Activated CD8-positive, alpha-beta T cell treated with anti-CD3 and anti-CD28 coated beads, Interleukin-2, amount 10 ng/mL, durations not matched to agents 7 days and 5 days (primary cell): ENCODE measurements at regions not wholly inside any gene's neighbourhood (a gene's known extent, or its start where the extent isn't known, plus 50 kb on each side); places are given as distances from the start of the nearest gene placed in this dataset.

Source experiments
- ATAC-seq: fragments of 150-1000 bp; cut with Tn5 transposase; one replicate; pipeline ENCODE4 v1.10.0; 2021; ENCODE audit warnings: moderate library complexity
- CTCF ChIA-PET: fragments of 350-600 bp; sonication (Branson Sonifier 250); formaldehyde crosslinking; loops from one replicate; lab custom pipeline; 2021; ENCODE audit warnings: antibody characterized with exemption; lab: Charles Lee
- POLR2A ChIA-PET: fragments of 350-600 bp; sonication (Branson Sonifier 250); formaldehyde crosslinking; loops from one replicate; lab custom pipeline; 2021; ENCODE audit warnings: antibody characterized with exemption; lab: Charles Lee
- DNase-seq: peaks from one replicate; pipeline ENCODE4 v3.0.0-alpha.2; 2020
- H3K27ac Mint-ChIP-seq: one replicate; pipeline ENCODE4 v1.8.0; 2021; ENCODE audit warnings: mild to moderate bottlenecking, mixed read lengths
- H3K27me3 Mint-ChIP-seq: one replicate; pipeline ENCODE4 v1.8.0; 2021; ENCODE audit warnings: low read depth, mixed read lengths
- H3K36me3 Mint-ChIP-seq: one replicate; pipeline ENCODE4 v1.8.0; 2021; ENCODE audit warnings: low read depth, mixed read lengths
- H3K4me1 Mint-ChIP-seq: one replicate; pipeline ENCODE4 v1.8.0; 2021; ENCODE audit warnings: low read depth, mixed read lengths
- H3K4me3 Mint-ChIP-seq: one replicate; pipeline ENCODE4 v1.8.0; 2021; ENCODE audit warnings: mild to moderate bottlenecking, mixed read lengths
- H3K9me3 Mint-ChIP-seq: one replicate; pipeline ENCODE4 v1.8.0; 2022; ENCODE audit warnings: mixed read lengths; ENCODE audit not compliant: insufficient read depth

GRCh38 chr1:17909634-17910033, 154.5 kb downstream of the ACTL8 start:
- Mint-ChIP-seq H3K27ac (no peak overlapping the region), H3K27me3 (peaks cover 8% of the 10 kb centered on the region), H3K36me3 (no peaks in the 10 kb centered on the region), H3K4me1 (no peaks in the 10 kb centered on the region), H3K9me3 (no peaks in the 10 kb centered on the region), H3K4me3 (no peak overlapping the region)
- CTCF ChIA-PET: no interaction called here
- POLR2A ChIA-PET: no interaction called here
- DNase-seq (no peak), ATAC-seq (no peak)

- POLR2A ChIA-PET: no interaction called here
- no peak overlapping the region for H3K27ac Mint-ChIP-seq
Measured at GRCh38 chr1:17911791-17912190, 156.7 kb downstream of the ACTL8 start.

GRCh38 chr1:17912491-17912890, 157.4 kb downstream of the ACTL8 start:
- H3K27me3 Mint-ChIP-seq: peaks cover 15% of the 10 kb centered on the region
- ChIA-PET POLR2A (no interaction called here), CTCF (no interaction called here)

More at GRCh38 chr1:17911791-17912190, 156.7 kb downstream of the ACTL8 start:
- Mint-ChIP-seq H3K4me3 (no peak overlapping the region), H3K27me3 (peaks cover 15% of the 10 kb centered on the region), H3K4me1 (no peaks in the 10 kb centered on the region), H3K36me3 (no peaks in the 10 kb centered on the region), H3K9me3 (no peaks in the 10 kb centered on the region)
- CTCF ChIA-PET: no interaction called here
- DNase-seq: no peak
- ATAC-seq: no peak

GRCh38 chr1:17913326-17914115, 158.4 kb downstream of the ACTL8 start:
- Mint-ChIP-seq H3K4me3 (no peak overlapping the region), H3K4me1 (no peaks in the 10 kb centered on the region), H3K36me3 (no peaks in the 10 kb centered on the region), H3K9me3 (no peaks in the 10 kb centered on the region), H3K27ac (no peak overlapping the region), H3K27me3 (peaks cover 15% of the 10 kb centered on the region)
- DNase-seq (no peak), ATAC-seq (no peak)
- CTCF ChIA-PET: no interaction called here
- POLR2A ChIA-PET: no interaction called here

More at GRCh38 chr1:17912491-17912890, 157.4 kb downstream of the ACTL8 start:
- H3K4me1 Mint-ChIP-seq: no peaks in the 10 kb centered on the region
- no peak overlapping the region for H3K27ac Mint-ChIP-seq
- H3K36me3 Mint-ChIP-seq: no peaks in the 10 kb centered on the region
- H3K4me3 Mint-ChIP-seq: no peak overlapping the region
- ATAC-seq (no peak), DNase-seq (no peak)
- no peaks in the 10 kb centered on the region for H3K9me3 Mint-ChIP-seq

GRCh38 chr1:17914131-17914530, 159.0 kb downstream of the ACTL8 start:
- no peak overlapping the region for H3K4me3 Mint-ChIP-seq
- H3K4me1 Mint-ChIP-seq: no peaks in the 10 kb centered on the region
- no peaks in the 10 kb centered on the region for H3K36me3 Mint-ChIP-seq
- no peak for DNase-seq
- CTCF ChIA-PET: no interaction called here
- H3K9me3 Mint-ChIP-seq: no peaks in the 10 kb centered on the region
- POLR2A ChIA-PET: no interaction called here
- no peak for ATAC-seq
- peaks cover 15% of the 10 kb centered on the region for H3K27me3 Mint-ChIP-seq
- H3K27ac Mint-ChIP-seq: no peak overlapping the region

GRCh38 chr1:17914987-17915386, 159.9 kb downstream of the ACTL8 start:
- ChIA-PET POLR2A (no interaction called here), CTCF (no interaction called here)
- Mint-ChIP-seq H3K27me3 (peaks cover 11% of the 10 kb centered on the region), H3K4me1 (no peaks in the 10 kb centered on the region), H3K4me3 (no peak overlapping the region), H3K36me3 (no peaks in the 10 kb centered on the region), H3K27ac (no peak overlapping the region), H3K9me3 (no peaks in the 10 kb centered on the region)
- DNase-seq (no peak), ATAC-seq (no peak)

GRCh38 chr1:17915511-17916197, 160.5 kb downstream of the ACTL8 start:
- POLR2A ChIA-PET: no interaction called here
- Mint-ChIP-seq H3K4me3 (no peak overlapping the region), H3K9me3 (no peaks in the 10 kb centered on the region), H3K36me3 (no peaks in the 10 kb centered on the region), H3K27me3 (peaks cover 9% of the 10 kb centered on the region), H3K27ac (no peak overlapping the region), H3K4me1 (no peaks in the 10 kb centered on the region)
- ATAC-seq: no peak
- CTCF ChIA-PET: no interaction called here
- no peak for DNase-seq

GRCh38 chr1:17916702-17917101, 161.6 kb downstream of the ACTL8 start:
- DNase-seq (no peak), ATAC-seq (no peak)
- CTCF ChIA-PET: no interaction called here
- Mint-ChIP-seq H3K9me3 (no peaks in the 10 kb centered on the region), H3K4me3 (no peak overlapping the region), H3K27me3 (peaks cover 7% of the 10 kb centered on the region), H3K27ac (no peak overlapping the region), H3K4me1 (no peaks in the 10 kb centered on the region), H3K36me3 (no peaks in the 10 kb centered on the region)
- POLR2A ChIA-PET: no interaction called here

GRCh38 chr1:17919525-17920439, 164.6 kb downstream of the ACTL8 start:
- H3K4me3 Mint-ChIP-seq: no peak overlapping the region
- no peak for ATAC-seq
- H3K4me1 Mint-ChIP-seq: no peaks in the 10 kb centered on the region
- no peaks in the 10 kb centered on the region for H3K36me3 Mint-ChIP-seq
- H3K27me3 Mint-ChIP-seq: peaks cover 7% of the 10 kb centered on the region
- POLR2A ChIA-PET: no interaction called here
- DNase-seq: peak; percentile 27
- CTCF ChIA-PET: no interaction called here
- no peaks in the 10 kb centered on the region for H3K9me3 Mint-ChIP-seq
- no peak overlapping the region for H3K27ac Mint-ChIP-seq

GRCh38 chr1:17920881-17921640, 165.9 kb downstream of the ACTL8 start:
- ChIA-PET CTCF (no interaction called here), POLR2A (no interaction called here)
- no peak overlapping the region for H3K27ac Mint-ChIP-seq
- no peaks in the 10 kb centered on the region for H3K27me3 Mint-ChIP-seq
- H3K4me3 Mint-ChIP-seq: no peak overlapping the region
- ATAC-seq: no peak
- no peaks in the 10 kb centered on the region for H3K9me3 Mint-ChIP-seq
- no peaks in the 10 kb centered on the region for H3K4me1 Mint-ChIP-seq
- DNase-seq: no peak
- H3K36me3 Mint-ChIP-seq: no peaks in the 10 kb centered on the region

- Mint-ChIP-seq H3K9me3 (no peaks in the 10 kb centered on the region), H3K27ac (no peak overlapping the region), H3K27me3 (no peaks in the 10 kb centered on the region), H3K4me3 (no peak overlapping the region), H3K4me1 (no peaks in the 10 kb centered on the region), H3K36me3 (no peaks in the 10 kb centered on the region)
- ATAC-seq (no peak), DNase-seq (no peak)
- POLR2A ChIA-PET: no interaction called here
- CTCF ChIA-PET: interaction anchor here (1.2 kb wide), 1 partner anchor 178 kb away, joined by 4 read pairs; no protein-coding TSS in a partner anchor
Measured at GRCh38 chr1:17922833-17923232, 167.7 kb downstream of the ACTL8 start.
